Loucy (cell line): ENCODE measurements at regions not wholly inside any gene's neighbourhood (a gene's known extent, or its start where the extent isn't known, plus 50 kb on each side); places are given as distances from the start of the nearest gene placed in this dataset.
"Not testable (repeated sequence)": the region's sequence is repeated elsewhere in the genome, so short reads cannot be mapped to it uniquely, and the experiment has no call there.

Experiments used
- H2AFZ ChIP-seq: fragments of 200-600 bp; sonication (generic); 2 replicates; pipeline ENCODE4 v1.6.0; 2016; ENCODE audit warnings: antibody characterized with exemption, mild to moderate bottlenecking, low read length, moderate library complexity
- H3F3A ChIP-seq: fragments of 200-600 bp; 2 replicates; pipeline ENCODE4 v1.6.0; 2016; ENCODE audit warnings: antibody characterized with exemption, low read depth, mild to moderate bottlenecking
- H3K27me3 ChIP-seq: fragments of 200-600 bp; sonication (generic); 2 replicates; pipeline ENCODE4 v1.6.1; 2014; ENCODE audit warnings: low read length, mild to moderate bottlenecking; ENCODE audit not compliant: insufficient read depth, poor library complexity, severe bottlenecking
- H3K36me3 ChIP-seq: fragments of 200-600 bp; sonication (generic); 2 replicates; pipeline ENCODE4 v1.6.1; 2016; ENCODE audit warnings: low read length; ENCODE audit not compliant: insufficient read depth
- H3K4me1 ChIP-seq: fragments of 200-600 bp; sonication (generic); 2 replicates; pipeline ENCODE4 v1.5.1; 2014; ENCODE audit warnings: low read length, mild to moderate bottlenecking; ENCODE audit not compliant: insufficient read depth, poor library complexity, severe bottlenecking
- H3K4me2 ChIP-seq: fragments of 200-600 bp; sonication (generic); 2 replicates; pipeline ENCODE4 v1.6.0; 2014; ENCODE audit warnings: antibody characterized with exemption, low read length, low read depth, mild to moderate bottlenecking; ENCODE audit not compliant: poor library complexity, severe bottlenecking
- H3K4me3 ChIP-seq: fragments of 200-600 bp; sonication (generic); 2 replicates; pipeline ENCODE4 v1.5.1; 2014; ENCODE audit warnings: low read length, mild to moderate bottlenecking, mixed read lengths; ENCODE audit not compliant: poor library complexity, severe bottlenecking
- H3K79me2 ChIP-seq: fragments of 200-600 bp; sonication (generic); 2 replicates; pipeline ENCODE4 v1.6.1; 2014; ENCODE audit warnings: low read length; ENCODE audit not compliant: insufficient read depth
- H3K9ac ChIP-seq: fragments of 200-600 bp; sonication (generic); 2 replicates; pipeline ENCODE4 v1.6.0; 2014; ENCODE audit warnings: mild to moderate bottlenecking, low read depth, low read length, moderate library complexity; ENCODE audit not compliant: poor library complexity, severe bottlenecking
- H3K9me2 ChIP-seq: fragments of 200-600 bp; sonication (generic); replicated peaks from 2 replicates; pipeline ENCODE4 v1.6.1; 2016; ENCODE audit warnings: low read depth, low read length, mixed read lengths
- H3K9me3 ChIP-seq: fragments of 200-600 bp; sonication (generic); 2 replicates; pipeline ENCODE4 v1.6.1; 2014; ENCODE audit warnings: mild to moderate bottlenecking, antibody characterized with exemption, low read length, low read depth; ENCODE audit not compliant: insufficient read depth
- H4K20me1 ChIP-seq: fragments of 200-600 bp; sonication (generic); 2 replicates; pipeline ENCODE4 v1.6.0; 2014; ENCODE audit warnings: antibody characterized with exemption, low read length, mild to moderate bottlenecking; ENCODE audit not compliant: insufficient read depth, poor library complexity, severe bottlenecking
- EZH2phosphoT487 ChIP-seq: fragments of 200-600 bp; IDR thresholded peaks from 2 replicates; pipeline ENCODE4 v1.6.1; 2018; ENCODE audit warnings: antibody characterized with exemption, mild to moderate bottlenecking, moderate library complexity, borderline replicate concordance
- TF ChIP-seq, protein P1 (sequence below): fragments of 200-600 bp; sonication (generic); conservative IDR thresholded peaks from 2 replicates; pipeline ENCODE4 v1.5.1; 2014; ENCODE audit warnings: mild to moderate bottlenecking, antibody characterized with exemption, low read length

DNA sequence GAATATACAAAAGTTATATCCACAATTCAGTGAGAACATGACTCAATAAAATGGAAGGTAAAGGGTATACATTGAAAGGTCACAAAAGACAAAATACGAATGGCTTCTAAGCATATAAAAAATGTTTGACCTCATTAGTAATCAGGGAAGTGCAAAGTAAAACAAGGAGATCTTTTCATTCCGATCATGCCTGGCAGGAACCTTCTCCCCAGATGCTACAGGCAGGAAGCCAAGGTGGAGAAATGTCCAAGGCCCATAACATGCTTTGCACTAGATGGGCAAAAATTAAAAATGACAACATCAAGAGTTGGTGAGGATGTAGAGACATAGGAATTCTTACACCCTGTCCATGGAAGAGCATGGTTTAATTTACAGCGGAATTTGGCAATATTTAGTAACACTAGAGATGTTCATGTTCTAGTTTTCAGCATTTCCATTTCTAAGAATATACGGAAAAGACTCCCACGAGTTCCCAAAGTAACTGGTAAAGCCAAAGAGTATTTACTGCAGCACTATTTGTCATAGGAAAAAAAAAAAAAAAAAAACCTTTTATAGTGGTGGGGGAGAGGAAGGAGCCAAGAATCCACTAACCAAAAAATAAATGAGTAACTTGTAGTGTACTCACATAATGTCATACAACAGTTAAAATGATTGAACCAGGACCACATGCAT is 184.5 kb upstream of the KAZN start:
- Histone ChIP-seq H3F3A (no peaks in the 10 kb centered on the region), H2AFZ (no peak overlapping the region)
- no peak for TF ChIP-seq EZH2phosphoT487
- TF ChIP-seq, protein P1, sequence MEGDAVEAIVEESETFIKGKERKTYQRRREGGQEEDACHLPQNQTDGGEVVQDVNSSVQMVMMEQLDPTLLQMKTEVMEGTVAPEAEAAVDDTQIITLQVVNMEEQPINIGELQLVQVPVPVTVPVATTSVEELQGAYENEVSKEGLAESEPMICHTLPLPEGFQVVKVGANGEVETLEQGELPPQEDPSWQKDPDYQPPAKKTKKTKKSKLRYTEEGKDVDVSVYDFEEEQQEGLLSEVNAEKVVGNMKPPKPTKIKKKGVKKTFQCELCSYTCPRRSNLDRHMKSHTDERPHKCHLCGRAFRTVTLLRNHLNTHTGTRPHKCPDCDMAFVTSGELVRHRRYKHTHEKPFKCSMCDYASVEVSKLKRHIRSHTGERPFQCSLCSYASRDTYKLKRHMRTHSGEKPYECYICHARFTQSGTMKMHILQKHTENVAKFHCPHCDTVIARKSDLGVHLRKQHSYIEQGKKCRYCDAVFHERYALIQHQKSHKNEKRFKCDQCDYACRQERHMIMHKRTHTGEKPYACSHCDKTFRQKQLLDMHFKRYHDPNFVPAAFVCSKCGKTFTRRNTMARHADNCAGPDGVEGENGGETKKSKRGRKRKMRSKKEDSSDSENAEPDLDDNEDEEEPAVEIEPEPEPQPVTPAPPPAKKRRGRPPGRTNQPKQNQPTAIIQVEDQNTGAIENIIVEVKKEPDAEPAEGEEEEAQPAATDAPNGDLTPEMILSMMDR, result no peak

DNA sequence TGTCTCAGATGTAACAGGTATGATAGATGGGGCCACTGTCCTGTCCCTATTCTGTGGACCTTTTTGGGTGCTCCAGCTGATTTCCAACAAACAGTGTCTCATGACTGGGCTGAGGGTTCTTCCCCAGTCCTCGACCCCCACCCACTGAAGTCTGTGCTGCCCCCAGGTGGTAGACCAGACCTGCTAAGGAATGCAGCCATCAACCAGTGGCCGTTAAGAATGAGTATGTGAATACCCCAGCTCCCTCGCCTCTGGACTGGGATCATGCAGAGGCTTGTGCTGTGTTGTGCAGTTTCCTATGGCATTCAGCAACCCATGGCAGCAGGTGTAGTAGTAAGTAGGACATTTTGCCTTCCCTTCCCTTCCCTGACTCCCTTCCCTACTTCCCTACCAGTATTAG is 183.1 kb upstream of the KAZN start:
- Histone ChIP-seq H3K4me2 (no peak overlapping the region), H3F3A (no peaks in the 10 kb centered on the region), H3K27me3 (no peaks in the 10 kb centered on the region), H3K4me1 (no peaks in the 10 kb centered on the region), H2AFZ (no peak overlapping the region), H3K9me2 (no peaks in the 10 kb centered on the region), H4K20me1 (no peaks in the 10 kb centered on the region), H3K4me3 (no peak overlapping the region), H3K79me2 (no peaks in the 10 kb centered on the region), H3K9ac (no peak overlapping the region), H3K36me3 (no peaks in the 10 kb centered on the region), H3K9me3 (no peaks in the 10 kb centered on the region)
- TF ChIP-seq, protein P1, result peak; percentile 50
- TF ChIP-seq EZH2phosphoT487, result no peak

More for the DNA sequence above, 184.5 kb upstream of the KAZN start:
- Histone ChIP-seq H3K4me1 (no peaks in the 10 kb centered on the region), H3K9me3 (no peaks in the 10 kb centered on the region), H3K79me2 (no peaks in the 10 kb centered on the region), H3K9me2 (no peaks in the 10 kb centered on the region), H4K20me1 (no peaks in the 10 kb centered on the region), H3K4me3 (no peak overlapping the region), H3K4me2 (no peak overlapping the region), H3K27me3 (no peaks in the 10 kb centered on the region), H3K36me3 (no peaks in the 10 kb centered on the region), H3K9ac (no peak overlapping the region)

DNA sequence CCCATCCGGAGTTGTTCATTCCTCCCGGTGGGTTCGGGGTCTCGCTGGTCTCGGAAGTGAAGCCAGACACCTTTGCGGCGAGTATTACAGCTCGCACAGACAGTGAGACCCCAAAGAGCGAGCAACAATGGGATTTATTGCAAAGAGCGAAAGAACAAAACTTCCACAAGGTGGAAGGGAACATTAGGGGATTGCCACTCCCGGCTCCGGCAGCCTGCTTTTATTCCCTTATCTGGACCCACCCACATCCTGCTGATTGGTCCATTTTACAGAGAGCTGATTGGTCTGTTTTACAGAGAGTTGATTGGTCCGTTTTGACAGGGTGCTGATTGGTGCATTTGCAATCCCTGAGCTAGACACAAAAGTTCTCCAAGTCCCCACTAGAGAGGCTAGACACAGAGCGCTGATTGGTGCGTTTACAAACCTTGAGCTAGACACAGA is 178.7 kb upstream of the KAZN start:
- not testable (repeated sequence) for H4K20me1 ChIP-seq, H3K9ac ChIP-seq, H3K9me3 ChIP-seq

DNA sequence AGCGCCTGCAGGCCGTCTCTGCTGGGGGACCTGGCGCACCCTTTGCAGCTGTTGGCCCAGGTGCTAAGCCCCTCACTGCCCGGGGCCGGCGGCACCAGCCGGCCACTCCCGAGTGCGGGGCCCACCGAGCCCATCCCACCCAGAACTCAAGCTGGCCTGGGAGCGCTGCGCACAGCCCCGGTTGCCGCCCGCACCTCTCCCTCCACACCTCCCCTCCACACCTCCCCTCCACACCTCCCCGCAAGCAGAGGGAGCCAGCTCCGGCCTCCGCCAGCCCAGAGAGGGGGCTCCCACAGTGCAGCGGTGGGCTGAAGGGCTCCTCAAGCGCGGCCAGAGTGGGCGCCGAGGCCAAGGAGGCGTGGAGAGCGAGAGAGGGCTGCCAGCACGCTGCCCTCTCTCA is 177.8 kb upstream of the KAZN start:
- no peaks in the 10 kb centered on the region for H3K4me1 ChIP-seq
- H3K9ac ChIP-seq, result no peak overlapping the region
- no peaks in the 10 kb centered on the region for H3K9me2 ChIP-seq
- H3K4me2 ChIP-seq, result no peak overlapping the region
- TF ChIP-seq, protein P1, result no peak
- TF ChIP-seq EZH2phosphoT487, result no peak
- H3K79me2 ChIP-seq, result no peaks in the 10 kb centered on the region
- no peaks in the 10 kb centered on the region for H3K27me3 ChIP-seq
- H3K4me3 ChIP-seq, result no peak overlapping the region
- H2AFZ ChIP-seq, result no peak overlapping the region
- no peaks in the 10 kb centered on the region for H3K9me3 ChIP-seq
- no peaks in the 10 kb centered on the region for H4K20me1 ChIP-seq
- H3K36me3 ChIP-seq, result no peaks in the 10 kb centered on the region
- no peaks in the 10 kb centered on the region for H3F3A ChIP-seq

More for the DNA sequence above, 178.7 kb upstream of the KAZN start:
- H3K27me3 ChIP-seq, H3K4me3 ChIP-seq, H3K36me3 ChIP-seq, H3K9me2 ChIP-seq, H3K4me2 ChIP-seq, H3K4me1 ChIP-seq, H3K79me2 ChIP-seq, H2AFZ ChIP-seq, H3F3A ChIP-seq: not testable (repeated sequence)
